GM23248 (cell line): ENCODE measurements at regions not wholly inside any gene's neighbourhood (a gene's known extent, or its start where the extent isn't known, plus 50 kb on each side); places are given as distances from the start of the nearest gene placed in this dataset.

ENCODE experiments used
- DNase-seq: peaks from one replicate; pipeline ENCODE4 v3.0.0-alpha.2; 2015
- H2AFZ ChIP-seq: fragments of 200-600 bp; sonication (generic); 2 replicates; pipeline ENCODE4 v1.6.1; 2016; ENCODE audit warnings: antibody characterized with exemption
- H3F3A ChIP-seq: fragments of 200-600 bp; sonication (generic); 2 replicates; pipeline ENCODE4 v1.6.1; 2016; ENCODE audit warnings: mild to moderate bottlenecking, antibody characterized with exemption, mixed run types; ENCODE audit not compliant: insufficient read depth
- H3K27ac ChIP-seq: fragments of 200-600 bp; sonication (generic); 2 replicates; pipeline ENCODE4 v1.5.1; 2016; ENCODE audit warnings: mild to moderate bottlenecking
- H3K27me3 ChIP-seq: fragments of 200-600 bp; sonication (generic); replicated peaks from 2 replicates; pipeline ENCODE4 v1.6.1; 2016; ENCODE audit warnings: mild to moderate bottlenecking; ENCODE audit not compliant: insufficient read depth
- H3K36me3 ChIP-seq: fragments of 200-600 bp; sonication (generic); 2 replicates; pipeline ENCODE4 v1.6.1; 2016; ENCODE audit warnings: low read depth, mild to moderate bottlenecking
- H3K4me1 ChIP-seq: fragments of 200-600 bp; sonication (generic); 2 replicates; pipeline ENCODE4 v1.6.1; 2016; ENCODE audit warnings: mild to moderate bottlenecking; ENCODE audit not compliant: insufficient read depth
- H3K4me2 ChIP-seq: fragments of 200-600 bp; sonication (generic); one replicate; pipeline ENCODE4 v1.6.1; 2016; ENCODE audit warnings: mild to moderate bottlenecking; ENCODE audit not compliant: unreplicated experiment
- H3K4me3 ChIP-seq: fragments of 200-600 bp; sonication (generic); 2 replicates; pipeline ENCODE4 v1.5.1; 2016; ENCODE audit warnings: mild to moderate bottlenecking
- H3K79me2 ChIP-seq: fragments of 200-600 bp; sonication (generic); 2 replicates; pipeline ENCODE4 v1.6.1; 2016; ENCODE audit warnings: mild to moderate bottlenecking; ENCODE audit not compliant: insufficient read depth
- H3K9ac ChIP-seq: fragments of 200-600 bp; sonication (generic); 2 replicates; pipeline ENCODE4 v1.6.1; 2016; ENCODE audit warnings: mild to moderate bottlenecking
- H3K9me2 ChIP-seq: fragments of 200-600 bp; sonication (generic); 2 replicates; pipeline ENCODE4 v1.6.1; 2016; ENCODE audit warnings: mixed run types, mild to moderate bottlenecking, moderate library complexity; ENCODE audit not compliant: insufficient read depth
- H3K9me3 ChIP-seq: fragments of 200-600 bp; sonication (generic); one replicate; pipeline ENCODE4 v1.6.1; 2017; ENCODE audit warnings: low read depth
- H4K20me1 ChIP-seq: fragments of 200-600 bp; sonication (generic); 2 replicates; pipeline ENCODE4 v1.6.0; 2016; ENCODE audit not compliant: insufficient read depth
- EZH2 ChIP-seq: fragments of 200-600 bp; sonication (generic); IDR thresholded peaks from 2 replicates; pipeline ENCODE4 v1.6.1; 2018; ENCODE audit warnings: antibody characterized with exemption, mild to moderate bottlenecking; ENCODE audit not compliant: insufficient read depth, poor library complexity, severe bottlenecking
- EZH2phosphoT487 ChIP-seq: fragments of 200-600 bp; sonication (generic); IDR thresholded peaks from 2 replicates; pipeline ENCODE4 v1.6.1; 2018; ENCODE audit warnings: antibody characterized with exemption, moderate library complexity, mild to moderate bottlenecking, low read depth; ENCODE audit not compliant: insufficient read depth
- WGBS, 2 experiments: methylation state at CpG; one replicate each; pipeline ENCODE4 v1.1.6; 2015 to 2017; ENCODE audit warnings: low lambda C conversion rate in 2 of 2, low coverage in 1 of 2; ENCODE audit errors: missing lambda C conversion rate in 2 of 2; 5-methylcytosine and 5-hydroxymethylcytosine counted together
- in situ Hi-C: fragments of 300-500 bp; cut with MboI; formaldehyde crosslinking; loops from 2 replicates; pipeline ENCODE4 v1.15.0; 2020

- no peaks in the 10 kb centered on the region for H4K20me1 ChIP-seq
- H3K27ac ChIP-seq: no peak overlapping the region
- 90 to 98% methylated on average over 6 of the region's 6 CpGs for WGBS, 2 experiments
- no peak overlapping the region for H3K9ac ChIP-seq
- H3K36me3 ChIP-seq: no peaks in the 10 kb centered on the region
- no peak overlapping the region for H3K4me2 ChIP-seq
- H3K9me3 ChIP-seq: no peaks in the 10 kb centered on the region
- H3K79me2 ChIP-seq: no peaks in the 10 kb centered on the region
- H2AFZ ChIP-seq: no peak overlapping the region
- H3K27me3 ChIP-seq: no peaks in the 10 kb centered on the region
- no peaks in the 10 kb centered on the region for H3K9me2 ChIP-seq
- H3F3A ChIP-seq: no peaks in the 10 kb centered on the region
- TF ChIP-seq EZH2: no peak
- no peak for TF ChIP-seq EZH2phosphoT487
- H3K4me3 ChIP-seq: no peak overlapping the region
- H3K4me1 ChIP-seq: no peaks in the 10 kb centered on the region
- no peak for DNase-seq
- in situ Hi-C loops: no loop called here
Observed at GRCh38 chr22:26823966-26824365, 166.6 kb downstream of the MIAT start.

DNA sequence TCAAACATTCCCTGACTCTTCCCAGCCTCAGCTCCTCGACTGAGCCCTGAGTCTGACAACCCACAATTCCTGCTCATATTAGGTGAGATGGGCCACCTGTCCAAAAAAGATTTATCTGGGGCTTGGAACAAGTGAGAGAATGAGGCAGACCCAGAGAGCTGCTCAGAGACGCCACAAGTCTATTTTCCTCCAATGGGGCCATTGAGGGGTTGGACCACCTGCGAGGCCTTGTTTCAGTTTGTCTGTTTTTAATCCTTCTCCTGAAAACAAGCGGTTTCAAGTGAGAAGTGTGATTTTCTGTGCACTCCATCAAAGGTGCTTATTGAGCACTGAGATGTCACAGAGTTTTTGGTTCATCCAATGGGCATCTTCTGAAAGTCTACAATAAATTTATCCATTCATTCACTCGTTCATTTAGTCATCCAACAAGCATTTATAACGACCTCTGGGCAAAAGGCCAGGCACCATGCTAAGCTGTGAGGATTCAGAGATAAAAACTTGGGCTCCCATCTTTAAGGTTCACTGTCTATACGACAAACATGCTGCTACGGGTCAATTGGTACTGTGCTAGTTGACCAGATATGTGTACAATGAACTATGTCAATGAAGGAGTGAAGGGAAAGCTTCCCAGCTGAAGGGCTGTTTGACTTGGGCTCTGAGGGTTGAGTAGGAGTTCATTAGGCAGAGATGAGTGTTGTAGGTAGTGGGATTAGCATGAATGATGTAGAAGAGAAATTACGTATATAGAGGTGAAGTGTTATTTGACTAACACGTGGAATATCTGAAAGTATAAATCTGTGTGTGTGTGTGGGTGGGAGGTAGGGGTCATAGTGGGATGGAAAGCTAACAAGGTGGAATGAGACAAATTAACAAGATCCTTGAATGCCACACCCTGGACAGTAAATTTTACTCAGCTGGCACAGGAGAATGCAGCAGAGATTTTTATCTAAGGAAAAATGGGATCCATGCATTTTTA lies 168.9 kb downstream of the MIAT start:
- DNase-seq: peak; percentile 31
- Histone ChIP-seq H3K4me1 (no peaks in the 10 kb centered on the region), H3K4me2 (no peak overlapping the region), H3K9ac (no peak overlapping the region), H2AFZ (no peak overlapping the region), H3K9me2 (no peaks in the 10 kb centered on the region), H3K27ac (no peak overlapping the region), H3K9me3 (no peaks in the 10 kb centered on the region), H3K27me3 (no peaks in the 10 kb centered on the region), H3K79me2 (no peaks in the 10 kb centered on the region), H3F3A (no peaks in the 10 kb centered on the region), H3K4me3 (no peak overlapping the region), H3K36me3 (no peaks in the 10 kb centered on the region), H4K20me1 (no peaks in the 10 kb centered on the region)
- WGBS, 2 experiments: 81 to 85% methylated on average over 10 of the region's 10 CpGs
- TF ChIP-seq EZH2phosphoT487 (no peak), EZH2 (no peak)
- in situ Hi-C loops: no loop called here

DNA sequence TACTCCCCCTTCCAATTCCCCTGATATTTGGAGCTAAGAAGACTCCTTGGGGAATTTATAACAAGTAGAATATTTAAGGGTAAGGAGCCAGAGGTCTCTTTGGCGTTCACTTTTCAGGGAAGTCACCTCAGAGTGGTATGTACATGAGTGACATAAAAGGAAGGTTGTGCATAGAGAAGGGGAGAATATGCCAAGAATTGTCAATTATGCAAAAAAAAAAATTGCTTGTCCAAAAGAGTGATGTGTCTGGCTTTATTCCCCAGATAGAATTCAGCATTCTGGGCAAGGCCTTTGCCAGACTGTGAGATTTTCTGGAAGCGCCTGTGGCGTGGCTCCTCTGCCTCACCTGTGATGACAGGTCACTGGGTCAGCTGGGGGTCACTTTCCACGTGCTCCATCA lies 170.2 kb downstream of the MIAT start:
- no peak overlapping the region for H3K27ac ChIP-seq
- 64 to 72% methylated on average over 4 of the region's 4 CpGs for WGBS, 2 experiments
- in situ Hi-C loops: no loop called here

DNA sequence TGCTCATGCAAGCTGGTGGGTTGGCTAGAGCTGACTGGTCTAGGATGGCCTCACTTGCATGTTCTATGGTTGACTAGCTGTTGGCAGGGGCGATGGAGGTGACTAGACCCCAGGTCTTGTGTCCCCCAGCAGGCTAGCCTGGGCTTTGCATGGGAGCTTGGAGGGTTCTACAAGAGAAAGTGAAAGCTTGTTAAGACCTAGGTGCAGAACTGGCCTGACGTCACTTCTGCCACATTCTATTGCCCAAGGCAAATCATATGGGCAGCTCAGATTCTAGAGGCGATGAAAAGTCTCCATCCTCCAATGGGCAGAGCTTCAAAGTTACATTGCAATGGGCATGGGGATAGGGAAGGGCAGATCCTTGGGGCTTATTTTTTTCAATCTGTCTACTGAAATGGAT lies 170.9 kb downstream of the MIAT start:
- Histone ChIP-seq H4K20me1 (no peaks in the 10 kb centered on the region), H3K4me3 (no peak overlapping the region), H3K9me2 (no peaks in the 10 kb centered on the region), H3F3A (no peaks in the 10 kb centered on the region), H3K36me3 (no peaks in the 10 kb centered on the region), H3K4me1 (no peaks in the 10 kb centered on the region), H3K9ac (no peak overlapping the region), H3K27ac (no peak overlapping the region), H3K27me3 (no peaks in the 10 kb centered on the region), H3K79me2 (no peaks in the 10 kb centered on the region), H3K4me2 (no peak overlapping the region), H2AFZ (no peak overlapping the region), H3K9me3 (no peaks in the 10 kb centered on the region)
- 88 to 95% methylated on average over 3 of the region's 3 CpGs for WGBS, 2 experiments
- DNase-seq: peak; percentile 32
- in situ Hi-C loops: no loop called here
- no peak for TF ChIP-seq EZH2phosphoT487
- no peak for TF ChIP-seq EZH2

More for the DNA sequence above, 170.2 kb downstream of the MIAT start:
- Histone ChIP-seq H3K36me3 (no peaks in the 10 kb centered on the region), H2AFZ (no peak overlapping the region), H3K9me2 (no peaks in the 10 kb centered on the region), H3F3A (no peaks in the 10 kb centered on the region), H3K27me3 (no peaks in the 10 kb centered on the region), H3K4me1 (no peaks in the 10 kb centered on the region), H3K79me2 (no peaks in the 10 kb centered on the region), H3K9me3 (no peaks in the 10 kb centered on the region), H3K4me3 (no peak overlapping the region), H3K9ac (no peak overlapping the region), H4K20me1 (no peaks in the 10 kb centered on the region), H3K4me2 (no peak overlapping the region)
- DNase-seq: no peak
- TF ChIP-seq EZH2phosphoT487 (no peak), EZH2 (no peak)
